ENCODE measurements at regions not wholly inside any gene's neighbourhood (a gene's known extent, or its start where the extent isn't known, plus 50 kb on each side); places are given as distances from the start of the nearest gene placed in this dataset.

GRCh38 chr20:11356061-11356460 lies 561.6 kb upstream of the BTBD3 start:
- Histone ChIP-seq H3K36me3 (no peaks in the 10 kb centered on the region), H3K27me3 (no peaks in the 10 kb centered on the region), H3K27ac (no peak overlapping the region), H3K9me3 (ENCODE audit: low read depth) (no peaks in the 10 kb centered on the region), H3K4me1 (ENCODE audit: low read depth) (no peaks in the 10 kb centered on the region), H3K4me3 (no peak overlapping the region)
- TF ChIP-seq, protein P1, sequence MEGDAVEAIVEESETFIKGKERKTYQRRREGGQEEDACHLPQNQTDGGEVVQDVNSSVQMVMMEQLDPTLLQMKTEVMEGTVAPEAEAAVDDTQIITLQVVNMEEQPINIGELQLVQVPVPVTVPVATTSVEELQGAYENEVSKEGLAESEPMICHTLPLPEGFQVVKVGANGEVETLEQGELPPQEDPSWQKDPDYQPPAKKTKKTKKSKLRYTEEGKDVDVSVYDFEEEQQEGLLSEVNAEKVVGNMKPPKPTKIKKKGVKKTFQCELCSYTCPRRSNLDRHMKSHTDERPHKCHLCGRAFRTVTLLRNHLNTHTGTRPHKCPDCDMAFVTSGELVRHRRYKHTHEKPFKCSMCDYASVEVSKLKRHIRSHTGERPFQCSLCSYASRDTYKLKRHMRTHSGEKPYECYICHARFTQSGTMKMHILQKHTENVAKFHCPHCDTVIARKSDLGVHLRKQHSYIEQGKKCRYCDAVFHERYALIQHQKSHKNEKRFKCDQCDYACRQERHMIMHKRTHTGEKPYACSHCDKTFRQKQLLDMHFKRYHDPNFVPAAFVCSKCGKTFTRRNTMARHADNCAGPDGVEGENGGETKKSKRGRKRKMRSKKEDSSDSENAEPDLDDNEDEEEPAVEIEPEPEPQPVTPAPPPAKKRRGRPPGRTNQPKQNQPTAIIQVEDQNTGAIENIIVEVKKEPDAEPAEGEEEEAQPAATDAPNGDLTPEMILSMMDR (IDR thresholded peaks at IDR 0.05; ENCODE audit: low read depth, low read length) = no peak
- no peak for DNase-seq (ENCODE audit: low read depth in 1 of 2, low spot score in 1 of 2)

DNA sequence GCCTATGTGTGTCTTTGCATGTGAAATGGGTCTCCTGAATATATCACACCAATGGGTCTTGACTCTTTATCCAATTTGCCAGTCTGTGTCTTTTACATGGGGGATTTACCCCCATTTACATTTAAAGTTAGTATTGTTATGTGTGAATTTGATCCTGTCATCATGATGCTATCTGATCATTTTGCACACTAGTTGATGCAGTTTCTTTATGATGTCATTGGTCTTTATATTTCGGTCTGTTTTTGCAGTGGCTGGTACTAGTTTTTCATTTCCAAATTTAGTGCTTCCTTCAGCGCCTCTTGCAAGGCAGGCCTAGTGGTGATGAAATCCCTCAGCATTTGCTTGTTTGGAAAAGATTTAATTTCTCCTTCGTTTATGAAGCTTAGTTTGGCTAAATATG lies 555.2 kb upstream of the BTBD3 start:
- no peak for DNase-seq (ENCODE audit: low read depth in 1 of 2, low spot score in 1 of 2)
- TF ChIP-seq, protein P1 (IDR thresholded peaks at IDR 0.05; ENCODE audit: low read depth, low read length) = no peak
- Histone ChIP-seq H3K9me3 (ENCODE audit: low read depth) (no peaks in the 10 kb centered on the region), H3K27ac (no peak overlapping the region), H3K36me3 (no peaks in the 10 kb centered on the region), H3K4me3 (no peak overlapping the region), H3K4me1 (ENCODE audit: low read depth) (no peaks in the 10 kb centered on the region), H3K27me3 (no peaks in the 10 kb centered on the region)

GRCh38 chr20:11364736-11365135 lies 553.0 kb upstream of the BTBD3 start:
- H3K4me1 ChIP-seq (ENCODE audit: low read depth) = no peaks in the 10 kb centered on the region
- H3K27me3 ChIP-seq = no peaks in the 10 kb centered on the region
- H3K27ac ChIP-seq = no peak overlapping the region
- H3K4me3 ChIP-seq = no peak overlapping the region
- TF ChIP-seq, protein P1 (IDR thresholded peaks at IDR 0.05; ENCODE audit: low read depth, low read length) = no peak
- no peaks in the 10 kb centered on the region for H3K9me3 ChIP-seq (ENCODE audit: low read depth)
- H3K36me3 ChIP-seq = no peaks in the 10 kb centered on the region
- no peak for DNase-seq (ENCODE audit: low read depth in 1 of 2, low spot score in 1 of 2)

GRCh38 chr20:11366660-11367059 lies 551.0 kb upstream of the BTBD3 start:
- TF ChIP-seq, protein P1 (IDR thresholded peaks at IDR 0.05; ENCODE audit: low read depth, low read length) = no peak
- no peak for DNase-seq (ENCODE audit: low read depth in 1 of 2, low spot score in 1 of 2)
- Histone ChIP-seq H3K27me3 (no peaks in the 10 kb centered on the region), H3K9me3 (ENCODE audit: low read depth) (no peaks in the 10 kb centered on the region), H3K4me3 (no peak overlapping the region), H3K4me1 (ENCODE audit: low read depth) (no peaks in the 10 kb centered on the region), H3K36me3 (no peaks in the 10 kb centered on the region), H3K27ac (no peak overlapping the region)

DNA sequence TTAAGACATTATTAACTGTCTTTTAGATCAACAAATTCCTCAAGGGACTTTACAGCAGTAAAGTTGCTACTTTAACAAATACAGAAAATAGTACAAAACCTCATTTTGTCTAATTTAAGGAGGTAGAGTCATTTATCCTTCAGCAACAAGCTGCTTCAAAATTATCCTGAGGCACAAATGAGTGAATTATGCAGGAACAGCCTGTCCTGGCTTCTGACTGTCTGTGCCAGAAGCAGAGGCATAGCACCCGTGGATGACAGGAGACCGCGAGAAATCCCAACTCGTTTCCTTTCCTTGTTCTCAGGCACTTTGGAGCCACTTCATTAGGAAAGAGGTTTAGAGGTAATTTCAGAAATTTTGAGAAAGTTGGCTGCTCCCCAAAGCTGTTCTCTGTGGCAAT lies 549.2 kb upstream of the BTBD3 start:
- Histone ChIP-seq H3K4me1 (ENCODE audit: low read depth) (no peaks in the 10 kb centered on the region), H3K4me3 (no peak overlapping the region), H3K36me3 (no peaks in the 10 kb centered on the region), H3K9me3 (ENCODE audit: low read depth) (no peaks in the 10 kb centered on the region), H3K27ac (no peak overlapping the region), H3K27me3 (no peaks in the 10 kb centered on the region)
- TF ChIP-seq, protein P1 (IDR thresholded peaks at IDR 0.05; ENCODE audit: low read depth, low read length) = no peak
- DNase-seq (ENCODE audit: low read depth in 1 of 2, low spot score in 1 of 2) = no peak
